SKM-1 (cell line): ENCODE measurements at regions not wholly inside any gene's neighbourhood (a gene's known extent, or its start where the extent isn't known, plus 50 kb on each side); places are given as distances from the start of the nearest gene placed in this dataset.

Source experiments
- DNase-seq: peaks from one replicate; lab custom pipeline; 2025; ENCODE audit not compliant: unreplicated experiment; lab: John Stamatoyannopoulos, UW

DNA sequence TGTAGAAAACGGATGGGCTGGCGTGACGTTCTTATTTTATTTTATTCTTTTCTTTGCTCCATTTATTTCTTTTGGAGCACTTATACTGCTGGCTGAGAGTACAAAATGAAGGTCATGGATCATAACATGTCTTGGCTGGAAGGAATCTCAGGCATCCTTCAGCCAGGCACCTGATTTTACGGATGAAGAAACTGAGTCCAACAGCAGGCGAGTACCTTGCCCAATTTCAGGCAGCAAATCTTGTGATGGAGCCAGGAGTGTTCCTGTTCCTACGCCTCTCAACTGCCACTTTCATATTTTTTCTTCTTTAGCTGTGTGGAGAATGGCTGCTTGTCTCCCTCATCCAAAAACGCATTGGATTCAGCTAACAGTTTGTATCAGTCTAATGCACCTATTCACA is 332.1 kb upstream of the IGFBP7 start:
- DNase-seq: no peak

GRCh38 chr4:57437649-57438048 is 327.5 kb upstream of the IGFBP7 start:
- DNase-seq: no peak

DNA sequence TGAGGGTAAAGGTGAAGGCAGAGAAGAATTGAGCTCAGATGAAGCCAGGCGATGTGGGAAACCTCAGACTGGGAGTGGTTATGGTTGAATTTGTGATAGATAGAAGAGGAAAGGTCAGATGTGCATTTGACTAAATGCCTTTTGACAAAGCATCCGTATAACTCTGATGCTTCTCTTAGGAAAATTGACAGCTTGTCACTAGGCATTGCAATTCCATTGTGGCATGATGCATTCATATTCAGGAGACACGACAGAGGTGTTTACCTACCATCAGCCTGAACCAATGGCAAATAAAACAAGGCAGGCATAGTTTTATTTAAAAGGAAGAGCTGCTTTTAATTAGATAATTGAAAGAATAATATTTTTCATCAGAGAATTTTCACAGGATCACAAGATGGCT is 325.1 kb upstream of the IGFBP7 start:
- no peak for DNase-seq

DNA sequence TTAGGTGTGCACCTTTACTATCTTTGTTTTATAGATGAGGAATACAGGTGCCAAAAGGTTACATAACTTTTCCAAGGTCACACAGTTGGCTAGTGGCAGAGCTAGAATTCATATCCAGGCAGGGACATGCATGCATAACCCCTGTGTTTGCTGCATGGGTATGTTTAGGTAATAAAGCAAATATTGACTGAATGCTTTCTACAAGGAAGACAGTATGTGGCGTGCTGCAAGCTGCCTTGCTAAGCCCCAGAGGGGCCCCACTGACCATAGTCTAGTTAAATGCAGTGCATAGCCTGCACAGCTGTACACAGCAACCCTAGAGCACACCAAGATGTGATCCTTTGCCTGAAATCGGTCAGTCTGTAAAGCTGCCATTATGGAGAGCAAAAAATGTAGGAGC is 320.5 kb upstream of the IGFBP7 start:
- DNase-seq: no peak

- peak; percentile 35 for DNase-seq
Measured at GRCh38 chr4:57426779-57427395, 316.7 kb upstream of the IGFBP7 start.

GRCh38 chr4:57425610-57426009 is 315.4 kb upstream of the IGFBP7 start:
- DNase-seq: no peak

DNA sequence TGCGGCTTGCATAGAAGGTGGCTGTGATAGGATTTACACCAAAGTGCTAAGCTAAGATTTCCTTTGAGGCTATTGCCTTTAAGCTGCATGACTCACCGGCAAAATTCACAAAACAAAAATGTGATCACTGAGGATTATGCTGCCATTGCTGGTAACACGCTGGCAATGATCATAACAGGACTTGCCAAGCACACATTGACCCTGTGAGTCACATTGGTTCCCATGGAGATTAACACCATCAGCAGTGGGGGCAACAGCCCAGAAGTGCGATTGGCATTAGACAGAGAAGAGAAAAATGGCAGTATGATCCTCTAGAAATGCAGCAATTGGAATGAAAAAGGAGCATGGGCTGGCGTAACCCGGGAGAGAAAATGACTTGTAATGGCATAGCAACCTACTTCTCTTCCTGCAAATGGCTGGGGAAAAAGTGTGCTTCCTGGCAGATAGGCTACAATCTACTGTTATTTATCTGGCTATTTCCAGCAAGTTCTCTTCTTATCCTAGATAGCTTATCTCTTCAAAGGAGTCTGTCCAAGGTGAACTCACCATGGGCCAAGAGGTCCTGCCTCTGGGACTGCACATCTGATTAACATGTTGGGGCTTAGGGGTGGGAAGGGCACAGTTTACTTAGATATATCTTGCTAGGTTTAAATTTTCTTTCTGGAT is 314.2 kb upstream of the IGFBP7 start:
- DNase-seq: no peak

DNA sequence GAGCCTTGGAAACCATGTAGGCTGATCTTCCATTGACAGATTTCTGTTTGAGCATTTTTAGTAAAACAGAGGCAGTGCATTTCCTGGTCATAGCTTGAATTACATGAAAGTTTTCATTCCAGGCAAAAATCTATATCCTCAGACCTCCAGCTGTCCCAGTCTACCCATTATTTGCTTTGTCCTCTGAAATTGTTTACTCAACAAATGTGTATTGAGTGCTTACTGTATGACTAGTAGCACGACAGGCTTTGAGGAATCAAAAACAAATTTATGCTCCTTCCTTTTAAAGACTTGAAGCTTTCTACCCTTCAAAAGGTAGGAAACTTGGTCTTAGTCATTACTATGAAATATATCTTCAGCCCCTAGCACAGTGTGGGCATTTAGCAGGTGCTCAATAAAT is 307.9 kb upstream of the IGFBP7 start:
- DNase-seq: no peak

DNA sequence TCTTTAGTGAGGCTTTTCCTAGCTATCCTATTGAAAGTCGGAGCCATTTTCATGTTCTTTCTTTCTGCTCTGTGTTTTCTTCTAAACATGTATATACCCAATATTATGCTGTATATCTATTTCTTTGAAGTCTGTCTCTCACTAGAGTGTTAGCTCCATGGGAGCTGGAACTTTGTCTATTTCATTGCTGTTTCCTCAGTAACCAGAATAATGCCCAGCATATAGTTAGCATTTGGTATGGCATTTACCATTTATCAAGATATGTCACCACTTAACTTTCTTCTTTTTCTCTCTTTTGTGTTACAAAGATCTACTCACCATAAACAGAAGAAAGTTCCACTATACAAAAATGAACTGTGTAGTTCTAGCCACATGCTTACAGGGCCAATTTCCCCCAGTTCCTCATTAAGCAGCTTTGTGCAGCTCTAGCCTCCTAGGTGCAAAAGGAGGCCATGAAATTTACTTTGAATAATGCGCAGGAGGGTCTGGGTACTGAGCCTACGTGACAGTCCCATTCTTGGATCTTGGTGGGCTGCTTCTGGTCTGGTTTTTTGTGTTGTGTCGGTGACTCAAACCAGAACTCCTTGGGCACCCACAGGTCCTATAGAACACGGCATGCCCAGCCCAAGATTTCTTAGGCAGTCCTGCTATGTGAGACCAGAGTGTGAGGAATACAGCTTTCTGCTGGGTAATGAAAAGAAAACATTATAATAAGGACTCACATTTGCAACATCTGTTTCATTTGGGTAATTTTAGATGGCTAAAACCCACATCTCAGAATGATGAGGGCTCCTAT is 302.3 kb upstream of the IGFBP7 start:
- DNase-seq: no peak

DNA sequence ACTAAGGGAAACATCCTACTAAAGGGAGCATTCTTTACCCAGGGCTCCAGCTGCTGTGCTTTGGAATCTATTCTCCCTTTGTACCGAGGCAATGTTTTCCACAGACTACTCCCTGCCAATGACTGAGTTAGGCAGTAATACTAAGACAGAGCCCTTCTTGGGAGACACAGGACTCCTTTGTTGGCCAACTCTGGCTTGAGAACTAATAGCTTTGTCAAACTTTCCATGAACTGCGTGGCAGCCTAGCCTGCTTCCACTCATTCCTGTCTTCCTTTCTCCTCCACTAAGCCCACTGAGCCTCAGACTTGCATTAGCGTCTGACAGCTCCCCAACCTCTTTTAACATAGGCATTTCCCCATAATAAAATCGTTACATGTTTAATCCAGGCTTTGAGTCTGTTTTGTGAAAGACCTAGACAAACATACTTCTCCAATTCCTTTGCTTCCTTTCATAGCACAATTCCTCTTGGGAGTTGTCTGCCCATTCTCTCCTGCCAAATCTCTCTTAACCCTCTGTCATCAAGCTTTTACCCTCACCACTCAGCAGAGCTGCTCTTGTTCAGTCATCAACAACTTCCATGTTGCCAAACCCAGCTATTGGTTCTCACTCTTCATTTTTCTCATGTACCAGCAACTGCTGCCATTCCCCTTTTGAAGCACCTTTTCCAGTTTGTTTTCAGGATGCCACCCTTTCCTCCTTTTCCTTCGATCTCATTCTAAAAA is 300.3 kb upstream of the IGFBP7 start:
- no peak for DNase-seq

GRCh38 chr4:57405359-57405758 is 295.2 kb upstream of the IGFBP7 start:
- no peak for DNase-seq

GRCh38 chr4:57404483-57404882 is 294.3 kb upstream of the IGFBP7 start:
- DNase-seq: no peak

- no peak for DNase-seq
Measured at GRCh38 chr4:57403591-57403990, 293.4 kb upstream of the IGFBP7 start.

GRCh38 chr4:57401586-57401985 is 291.4 kb upstream of the IGFBP7 start:
- no peak for DNase-seq

GRCh38 chr4:57378766-57379165 is 268.6 kb upstream of the IGFBP7 start:
- DNase-seq: no peak

DNA sequence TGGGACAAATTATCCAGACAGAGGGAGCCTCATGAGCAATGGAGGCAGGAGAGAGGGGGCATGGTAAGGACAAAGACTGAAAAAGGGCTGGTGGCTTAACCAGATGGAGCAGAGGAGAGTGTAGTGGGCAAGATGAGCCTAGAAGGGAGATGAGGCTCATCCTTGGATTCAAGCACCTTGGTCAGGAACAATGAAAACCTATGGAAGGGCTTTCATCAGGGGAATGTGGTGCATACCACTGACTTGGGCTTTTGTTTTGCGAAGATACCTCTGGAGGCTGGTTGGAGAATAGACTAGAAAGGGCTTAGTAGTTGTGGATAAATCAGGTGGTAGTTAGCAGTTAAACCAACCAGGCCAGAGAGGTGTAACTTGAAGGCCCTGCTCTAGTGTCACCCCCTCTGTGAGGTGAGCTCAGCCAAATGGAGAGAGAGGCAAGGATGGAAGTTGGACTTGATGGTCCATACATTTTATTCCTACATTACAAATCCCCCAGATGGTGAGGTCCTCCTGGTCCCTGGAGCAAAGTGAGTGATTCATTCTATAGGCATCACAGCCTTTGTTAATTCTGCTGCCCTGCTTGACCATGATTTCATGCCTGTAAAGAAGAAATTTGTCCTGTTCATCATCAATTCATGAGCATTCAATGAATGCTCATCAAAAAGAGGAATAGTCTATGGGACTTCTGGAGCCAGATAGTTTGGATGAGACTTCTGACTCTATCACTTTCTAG is 264.8 kb upstream of the IGFBP7 start:
- DNase-seq: no peak

- DNase-seq: no peak
Measured at GRCh38 chr4:57373991-57374390, 263.8 kb upstream of the IGFBP7 start.

DNA sequence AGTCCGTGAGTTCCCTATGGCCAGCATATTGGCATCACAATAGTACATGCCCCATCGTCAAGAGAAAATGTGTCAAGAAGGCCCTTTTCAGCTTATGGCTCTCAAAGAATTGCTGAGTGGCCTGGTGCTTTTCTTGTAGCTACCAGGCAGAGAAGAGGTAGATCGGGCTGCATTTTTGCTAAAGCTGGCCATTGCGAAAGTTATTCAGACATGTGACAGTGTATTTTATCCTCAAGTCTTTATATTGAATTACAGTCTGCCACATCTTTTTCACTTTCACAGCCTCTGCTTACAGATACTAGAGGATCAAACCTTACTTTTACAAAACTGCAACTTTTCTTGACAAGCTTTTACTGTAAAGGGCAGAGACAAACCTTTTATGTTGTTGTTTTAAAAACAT is 261.5 kb upstream of the IGFBP7 start:
- no peak for DNase-seq

GRCh38 chr4:57370691-57371090 is 260.5 kb upstream of the IGFBP7 start:
- DNase-seq: no peak

- DNase-seq: no peak
Measured at GRCh38 chr4:57369446-57369845, 259.3 kb upstream of the IGFBP7 start.

DNA sequence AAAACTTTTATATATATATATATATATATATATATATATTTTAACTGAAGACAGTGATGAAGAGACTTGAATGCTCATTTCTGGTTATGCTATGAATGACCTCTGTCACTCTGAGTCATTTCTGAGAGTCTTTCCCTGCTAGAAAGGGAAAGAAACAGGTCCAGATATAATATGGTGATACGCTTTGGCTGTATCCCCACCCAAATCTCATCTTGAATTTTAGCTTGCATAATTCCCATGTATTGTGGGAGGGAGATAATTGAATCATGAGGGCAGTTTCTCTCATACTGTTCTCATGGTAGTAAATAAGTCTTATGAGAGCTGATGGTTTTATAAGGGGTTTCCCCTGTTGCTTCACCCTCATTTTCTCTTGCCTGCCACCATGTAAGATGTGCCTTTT is 254.1 kb upstream of the IGFBP7 start:
- DNase-seq: no peak
